Lower leg skin (tissue), 4 donors: ENCODE measurements at regions not wholly inside any gene's neighbourhood (a gene's known extent, or its start where the extent isn't known, plus 50 kb on each side); places are given as distances from the start of the nearest gene placed in this dataset.
A peak's percentile ranks its signal among the peaks of the same experiment; 100 is the strongest.

ENCODE experiments used
- DNase-seq, 2 donors: peaks; one replicate each; pipeline ENCODE4 v3.0.0-alpha.2; 2019; ENCODE audit warnings: low spot score in 2 of 2
- H3K4me3 ChIP-seq: fragments of 200-600 bp; sonication (generic); 2 replicates; pipeline ENCODE4 v1.5.1; 2017; ENCODE audit warnings: mild to moderate bottlenecking, low read depth; ENCODE audit not compliant: poor library complexity, severe bottlenecking
- CTCF ChIP-seq, 3 donors: fragments of 450-650 bp; IDR thresholded peaks; one replicate each; pipeline ENCODE4 v1.5.1; 2016; ENCODE audit warnings: antibody characterized with exemption in 3 of 3, mild to moderate bottlenecking in 3 of 3, moderate library complexity in 2 of 3
- POLR2A ChIP-seq, 2 donors: fragments of 450-650 bp; IDR thresholded peaks; one replicate each; pipeline ENCODE4 v1.6.1; 2016 to 2017; ENCODE audit warnings: antibody characterized with exemption in 2 of 2, mild to moderate bottlenecking in 1 of 2, moderate library complexity in 1 of 2
- WGBS, 2 donors: methylation state at CpG; one replicate each; pipeline ENCODE4 v1.1.5; 2018; 5-methylcytosine and 5-hydroxymethylcytosine counted together
- intact Hi-C: fragments of 100-400 bp; cut with DNase I; formaldehyde crosslinking; loops from one replicate; pipeline ENCODE4 v1.15.0; 2023; ENCODE audit warnings: low total_unique reads

GRCh38 chr2:38170067-38170466 is 94.1 kb upstream of the CYP1B1 start:
- no peak for TF ChIP-seq CTCF (IDR thresholded peaks at IDR 0.05)
- TF ChIP-seq POLR2A (IDR thresholded peaks at IDR 0.05) = no peak
- no peak overlapping the region for H3K4me3 ChIP-seq
- WGBS, 2 donors = 70 to 72% methylated on average over 3 of the region's 3 CpGs
- intact Hi-C loops = no loop called here
- DNase-seq = no peak

- H3K4me3 ChIP-seq = no peak overlapping the region
- no peak for TF ChIP-seq POLR2A (IDR thresholded peaks at IDR 0.05)
- TF ChIP-seq CTCF (IDR thresholded peaks at IDR 0.05) = no peak
- 61 to 63% methylated on average over 5 of the region's 5 CpGs for WGBS, 2 donors
- no peak for DNase-seq
- intact Hi-C loops = no loop called here
Measured at GRCh38 chr2:38168710-38169480, 92.9 kb upstream of the CYP1B1 start.

GRCh38 chr2:38167968-38168350 is 92.0 kb upstream of the CYP1B1 start:
- H3K4me3 ChIP-seq = no peak overlapping the region
- TF ChIP-seq POLR2A (IDR thresholded peaks at IDR 0.05) (no peak), CTCF (IDR thresholded peaks at IDR 0.05) (no peak)
- intact Hi-C loops = no loop called here
- peak in 1 of 2 donors; percentile 43 for DNase-seq
- 64 to 67% methylated on average over 2 of the region's 2 CpGs for WGBS, 2 donors

- no peak overlapping the region for H3K4me3 ChIP-seq
- intact Hi-C loops = no loop called here
- TF ChIP-seq CTCF (IDR thresholded peaks at IDR 0.05) = no peak
- no peak for TF ChIP-seq POLR2A (IDR thresholded peaks at IDR 0.05)
- DNase-seq = no peak
- WGBS, 2 donors = 97 to 100% methylated on average over 2 of the region's 2 CpGs
Measured at GRCh38 chr2:38165698-38166097, 89.7 kb upstream of the CYP1B1 start.

GRCh38 chr2:38164881-38165280 is 88.9 kb upstream of the CYP1B1 start:
- TF ChIP-seq POLR2A (IDR thresholded peaks at IDR 0.05) (no peak), CTCF (IDR thresholded peaks at IDR 0.05) (no peak)
- WGBS, 2 donors = 95 to 98% methylated on average over 4 of the region's 4 CpGs
- H3K4me3 ChIP-seq = no peak overlapping the region
- intact Hi-C loops = no loop called here
- no peak for DNase-seq

GRCh38 chr2:38163579-38163978 is 87.6 kb upstream of the CYP1B1 start:
- H3K4me3 ChIP-seq = no peak overlapping the region
- WGBS, 2 donors = 86 to 90% methylated on average over 1 of the region's 1 CpG
- intact Hi-C loops = no loop called here
- DNase-seq = no peak
- TF ChIP-seq POLR2A (IDR thresholded peaks at IDR 0.05) (no peak), CTCF (IDR thresholded peaks at IDR 0.05) (no peak)
